ENCODE measurements at regions not wholly inside any gene's neighbourhood (a gene's known extent, or its start where the extent isn't known, plus 50 kb on each side); places are given as distances from the start of the nearest gene placed in this dataset.

DNA sequence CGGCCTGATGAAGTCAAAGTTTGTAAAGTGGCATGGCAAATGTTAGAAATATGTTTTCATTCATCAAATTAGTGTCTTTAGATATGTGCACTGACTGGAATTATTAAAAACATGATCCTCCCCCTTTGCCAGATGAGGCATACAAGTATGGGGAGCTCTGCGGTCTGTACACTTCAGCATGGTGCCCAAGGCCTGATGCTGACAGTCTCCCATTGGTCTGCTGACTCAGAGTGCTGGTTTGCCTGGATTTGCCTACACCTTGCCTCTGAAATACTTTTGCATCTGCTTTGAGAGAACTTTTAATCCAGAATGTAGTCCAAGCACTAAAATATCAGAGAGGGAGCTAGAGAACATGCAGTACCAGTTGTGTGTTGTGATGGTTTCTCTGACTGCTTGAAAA is 354.3 kb upstream of the ACTBL2 start:
- Histone ChIP-seq H3K36me3 (ENCODE audit: control insufficient read depth, insufficient read depth, low read length) (no peaks in the 10 kb centered on the region), H3K4me1 (ENCODE audit: control insufficient read depth, insufficient read depth, low read length) (peaks cover 7% of the 10 kb centered on the region), H3K27ac (ENCODE audit: low read depth, low read length) (no peak overlapping the region), H3K4me3 (ENCODE audit: low read length) (no peak overlapping the region), H3K9ac (ENCODE audit: low read length) (no peak overlapping the region), H3K27me3 (ENCODE audit: control insufficient read depth, insufficient read depth, low read length) (no peaks in the 10 kb centered on the region)

DNA sequence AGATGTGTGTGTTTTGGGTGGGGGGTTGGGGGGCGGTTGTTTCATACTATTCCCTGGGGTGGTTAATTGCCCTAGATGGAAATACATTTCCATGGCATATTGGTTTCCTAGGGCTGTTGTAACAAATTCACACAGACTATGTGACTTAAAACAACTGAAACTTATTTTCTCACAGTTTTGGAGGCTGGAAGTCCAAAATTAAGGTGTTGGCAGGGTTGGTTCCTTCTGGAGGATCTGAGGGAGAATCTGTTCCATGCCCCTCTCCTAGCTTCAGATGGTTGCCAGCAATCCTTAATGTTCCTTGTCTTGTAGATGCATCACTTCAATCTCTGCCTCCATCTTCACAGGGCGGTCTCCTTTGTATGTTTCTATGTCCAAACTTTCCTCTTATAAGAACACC is 353.7 kb upstream of the ACTBL2 start:
- Histone ChIP-seq H3K4me1 (ENCODE audit: control insufficient read depth, insufficient read depth, low read length) (peaks cover 1% of the 10 kb centered on the region), H3K27me3 (ENCODE audit: control insufficient read depth, insufficient read depth, low read length) (no peaks in the 10 kb centered on the region), H3K9ac (ENCODE audit: low read length) (no peak overlapping the region), H3K4me3 (ENCODE audit: low read length) (no peak overlapping the region), H3K36me3 (ENCODE audit: control insufficient read depth, insufficient read depth, low read length) (no peaks in the 10 kb centered on the region), H3K27ac (ENCODE audit: low read depth, low read length) (no peak overlapping the region)

DNA sequence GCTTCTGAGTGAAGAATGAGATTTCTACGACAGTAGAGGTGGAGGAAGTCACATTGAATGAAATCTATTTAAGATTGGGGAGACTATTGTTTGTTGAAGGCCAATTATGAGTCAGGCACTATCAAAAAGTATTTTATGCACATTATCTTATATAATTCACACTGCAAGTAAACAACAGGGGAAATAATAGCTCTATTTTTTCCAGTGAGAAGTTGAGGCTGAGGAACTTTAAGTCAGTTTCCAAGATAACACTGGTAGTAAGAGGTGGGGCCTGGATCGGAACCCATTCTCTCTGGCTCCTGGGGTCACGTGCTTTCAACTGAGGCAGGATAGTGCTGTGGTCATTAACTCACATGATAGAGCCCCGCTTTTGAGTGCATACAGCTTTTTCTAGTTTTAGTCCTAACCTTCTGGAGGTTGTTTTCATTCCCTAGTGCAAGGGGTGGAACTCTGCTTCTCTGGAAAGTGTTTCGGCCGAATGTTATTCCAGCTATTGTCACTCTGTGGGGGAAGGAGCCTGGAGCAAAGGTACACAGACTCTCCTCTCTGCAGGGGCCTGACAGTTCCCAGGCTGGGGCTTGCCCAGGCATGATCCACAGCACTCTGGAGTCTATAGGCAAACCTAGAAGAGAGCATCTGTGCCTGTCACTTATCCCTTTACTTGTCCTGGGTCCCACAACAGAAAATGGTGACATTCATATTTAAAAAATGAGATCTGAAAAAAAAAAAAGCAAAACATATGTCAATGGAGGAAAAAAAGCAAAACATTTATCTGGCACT is 352.4 kb upstream of the ACTBL2 start:
- Histone ChIP-seq H3K4me3 (ENCODE audit: low read length) (no peak overlapping the region), H3K27ac (ENCODE audit: low read depth, low read length) (no peak overlapping the region), H3K9ac (ENCODE audit: low read length) (no peak overlapping the region), H3K36me3 (ENCODE audit: control insufficient read depth, insufficient read depth, low read length) (no peaks in the 10 kb centered on the region), H3K4me1 (ENCODE audit: control insufficient read depth, insufficient read depth, low read length) (no peaks in the 10 kb centered on the region), H3K27me3 (ENCODE audit: control insufficient read depth, insufficient read depth, low read length) (no peaks in the 10 kb centered on the region)

DNA sequence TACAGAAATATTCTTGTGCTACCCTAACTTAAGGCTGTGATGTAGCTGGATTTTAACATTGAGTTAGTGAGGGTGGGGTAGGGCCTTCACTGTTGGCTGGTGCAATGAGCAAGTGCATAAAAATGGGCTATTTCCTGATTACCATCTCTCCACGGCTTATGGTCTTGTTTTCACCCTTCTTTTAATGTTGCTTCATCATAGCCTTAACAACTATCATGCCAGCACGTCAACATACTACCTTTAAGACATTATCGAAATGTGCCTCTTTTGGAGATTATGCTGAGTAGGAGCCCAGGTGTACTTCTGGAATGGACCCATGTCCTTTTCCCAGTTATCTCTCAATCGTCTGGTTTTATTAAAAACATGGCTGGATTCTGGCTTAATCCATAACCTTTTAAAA is 350.9 kb upstream of the ACTBL2 start:
- Histone ChIP-seq H3K4me3 (ENCODE audit: low read length) (no peak overlapping the region), H3K27ac (ENCODE audit: low read depth, low read length) (no peak overlapping the region), H3K27me3 (ENCODE audit: control insufficient read depth, insufficient read depth, low read length) (no peaks in the 10 kb centered on the region), H3K36me3 (ENCODE audit: control insufficient read depth, insufficient read depth, low read length) (no peaks in the 10 kb centered on the region), H3K4me1 (ENCODE audit: control insufficient read depth, insufficient read depth, low read length) (no peaks in the 10 kb centered on the region), H3K9ac (ENCODE audit: low read length) (no peak overlapping the region)

DNA sequence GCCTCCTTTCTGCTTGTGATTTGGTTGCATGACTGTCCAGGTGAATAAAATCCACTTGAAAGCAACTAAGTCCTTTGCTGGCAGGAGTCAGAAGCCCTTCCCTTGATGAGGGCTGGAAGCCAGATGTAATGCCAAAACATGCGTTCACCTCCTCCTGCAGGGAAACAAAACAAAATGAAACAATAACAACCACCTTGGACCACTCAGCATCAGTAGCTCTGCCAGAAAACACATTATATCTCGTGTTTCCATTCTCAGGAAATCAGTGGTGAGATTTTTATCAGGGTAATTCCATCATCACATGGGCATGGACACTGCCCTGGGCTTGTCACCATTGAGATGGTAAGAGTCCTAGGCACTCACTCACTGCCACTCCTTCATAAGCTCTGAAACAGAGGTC is 350.3 kb upstream of the ACTBL2 start:
- no peak overlapping the region for H3K4me3 ChIP-seq (ENCODE audit: low read length)
- no peak overlapping the region for H3K27ac ChIP-seq (ENCODE audit: low read depth, low read length)
- no peaks in the 10 kb centered on the region for H3K4me1 ChIP-seq (ENCODE audit: control insufficient read depth, insufficient read depth, low read length)
- no peak overlapping the region for H3K9ac ChIP-seq (ENCODE audit: low read length)
- H3K36me3 ChIP-seq (ENCODE audit: control insufficient read depth, insufficient read depth, low read length), result no peaks in the 10 kb centered on the region
- H3K27me3 ChIP-seq (ENCODE audit: control insufficient read depth, insufficient read depth, low read length), result no peaks in the 10 kb centered on the region

DNA sequence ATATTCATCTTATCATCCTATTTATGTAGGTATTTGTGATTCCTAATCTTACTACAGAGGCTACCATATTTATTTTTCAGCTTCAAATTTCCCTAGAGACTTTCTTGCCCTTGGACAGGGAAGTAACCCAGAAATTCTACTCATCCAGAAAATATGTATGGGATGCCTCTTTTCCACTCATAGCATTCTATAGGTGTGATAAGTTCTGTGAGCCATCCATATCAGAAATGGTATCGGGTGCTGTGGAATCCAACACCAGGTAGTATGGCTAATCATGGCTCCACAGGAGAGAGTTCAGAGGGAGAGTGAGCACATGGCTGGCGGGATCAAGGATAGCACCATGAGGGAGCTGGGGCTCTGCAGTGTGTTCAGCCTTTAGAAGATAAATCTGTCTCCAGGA is 349.3 kb upstream of the ACTBL2 start:
- H3K4me1 ChIP-seq (ENCODE audit: control insufficient read depth, insufficient read depth, low read length), result no peaks in the 10 kb centered on the region
- no peak overlapping the region for H3K9ac ChIP-seq (ENCODE audit: low read length)
- H3K27me3 ChIP-seq (ENCODE audit: control insufficient read depth, insufficient read depth, low read length), result no peaks in the 10 kb centered on the region
- no peak overlapping the region for H3K27ac ChIP-seq (ENCODE audit: low read depth, low read length)
- H3K4me3 ChIP-seq (ENCODE audit: low read length), result no peak overlapping the region
- no peaks in the 10 kb centered on the region for H3K36me3 ChIP-seq (ENCODE audit: control insufficient read depth, insufficient read depth, low read length)

DNA sequence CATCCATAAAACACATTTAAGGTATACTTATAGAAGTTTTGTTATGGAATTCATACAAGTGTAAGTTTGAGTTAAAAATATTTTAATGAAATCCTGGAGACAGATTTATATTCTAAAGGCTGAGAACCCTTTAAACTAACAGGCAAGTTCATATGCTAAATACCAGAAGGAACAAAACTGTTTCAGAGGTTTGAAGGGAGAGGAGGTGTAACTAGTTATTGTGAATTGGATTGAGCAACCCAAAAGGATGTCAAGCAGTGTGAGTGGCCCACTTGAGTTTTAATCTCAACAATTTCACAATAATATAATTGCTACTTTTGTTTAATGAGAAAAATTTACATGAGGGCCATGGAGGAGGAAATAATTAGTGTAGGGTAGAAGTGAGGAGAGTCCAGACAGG is 348.5 kb upstream of the ACTBL2 start:
- Histone ChIP-seq H3K9ac (ENCODE audit: low read length) (no peak overlapping the region), H3K4me3 (ENCODE audit: low read length) (no peak overlapping the region), H3K4me1 (ENCODE audit: control insufficient read depth, insufficient read depth, low read length) (no peaks in the 10 kb centered on the region), H3K36me3 (ENCODE audit: control insufficient read depth, insufficient read depth, low read length) (no peaks in the 10 kb centered on the region), H3K27ac (ENCODE audit: low read depth, low read length) (no peak overlapping the region), H3K27me3 (ENCODE audit: control insufficient read depth, insufficient read depth, low read length) (no peaks in the 10 kb centered on the region)

DNA sequence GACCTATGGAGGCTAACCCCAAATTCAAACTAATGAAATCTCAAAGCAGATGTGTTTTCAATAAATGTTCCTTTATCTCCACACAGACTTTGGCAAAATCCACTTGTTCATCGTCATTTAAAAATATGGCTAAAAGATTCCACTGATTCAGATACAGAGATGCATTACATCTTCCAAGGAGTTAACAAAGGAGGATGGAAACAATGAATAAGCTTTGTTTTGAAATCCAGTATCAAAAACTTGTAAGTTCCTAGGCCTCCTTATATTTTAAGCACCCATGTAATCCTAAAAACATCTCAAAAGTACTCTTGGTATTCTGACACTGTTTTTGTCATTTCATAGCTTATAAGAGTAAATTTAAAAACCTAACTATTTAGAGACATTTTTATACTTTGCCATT is 345.6 kb upstream of the ACTBL2 start:
- Histone ChIP-seq H3K27me3 (ENCODE audit: control insufficient read depth, insufficient read depth, low read length) (no peaks in the 10 kb centered on the region), H3K9ac (ENCODE audit: low read length) (no peak overlapping the region), H3K27ac (ENCODE audit: low read depth, low read length) (no peak overlapping the region), H3K4me1 (ENCODE audit: control insufficient read depth, insufficient read depth, low read length) (no peaks in the 10 kb centered on the region), H3K4me3 (ENCODE audit: low read length) (no peak overlapping the region), H3K36me3 (ENCODE audit: control insufficient read depth, insufficient read depth, low read length) (no peaks in the 10 kb centered on the region)

DNA sequence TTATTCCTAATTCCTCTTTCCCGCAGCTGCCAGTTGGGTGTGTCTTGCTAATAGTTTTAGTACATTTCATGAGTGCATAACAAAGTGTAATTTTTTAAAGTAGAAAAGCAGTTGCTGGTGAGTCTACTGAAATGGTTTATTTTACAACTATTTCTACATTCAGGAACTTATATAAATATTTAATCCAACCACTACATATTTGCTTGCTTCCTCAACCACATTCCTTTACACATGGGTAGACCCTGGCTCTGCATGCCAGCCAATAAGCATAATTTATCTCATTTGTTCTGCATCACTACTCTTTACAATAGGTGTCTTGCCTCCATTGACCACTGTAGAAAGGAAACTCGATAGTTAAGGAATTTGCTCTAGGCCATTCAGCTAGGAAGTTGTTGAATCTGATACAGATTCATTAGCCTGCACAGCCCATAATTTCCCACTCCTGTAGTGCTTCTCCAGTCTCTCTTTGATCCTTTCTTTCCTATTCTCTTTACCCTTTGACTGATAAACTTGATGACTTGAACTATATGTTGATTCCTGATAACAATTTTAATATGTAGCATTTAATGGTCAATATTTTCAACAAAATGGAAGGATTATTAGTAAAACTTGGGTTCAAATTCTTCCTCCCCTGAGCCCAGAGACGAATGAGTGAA is 342.5 kb upstream of the ACTBL2 start:
- Histone ChIP-seq H3K27ac (ENCODE audit: low read depth, low read length) (no peak overlapping the region), H3K4me3 (ENCODE audit: low read length) (no peak overlapping the region), H3K4me1 (ENCODE audit: control insufficient read depth, insufficient read depth, low read length) (no peaks in the 10 kb centered on the region), H3K27me3 (ENCODE audit: control insufficient read depth, insufficient read depth, low read length) (no peaks in the 10 kb centered on the region), H3K36me3 (ENCODE audit: control insufficient read depth, insufficient read depth, low read length) (no peaks in the 10 kb centered on the region), H3K9ac (ENCODE audit: low read length) (no peak overlapping the region)

DNA sequence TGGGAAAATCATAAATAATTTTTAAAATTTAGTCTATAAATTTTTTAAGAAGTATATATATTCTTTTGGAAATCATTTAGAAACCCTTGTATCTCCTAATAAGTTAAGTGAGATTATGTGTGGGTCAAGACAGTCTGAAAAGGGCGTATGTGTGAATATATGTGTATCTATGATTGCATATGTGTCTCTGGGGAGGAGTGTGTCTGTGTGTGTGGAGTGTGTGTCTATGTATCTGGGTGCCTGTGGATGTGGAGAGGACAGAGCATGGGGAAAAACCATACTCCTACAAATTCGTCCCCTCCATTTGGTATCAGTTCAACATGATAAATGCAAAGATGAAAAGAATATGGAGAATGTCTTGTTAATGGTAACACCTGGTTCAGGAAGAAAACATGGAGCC is 342.0 kb upstream of the ACTBL2 start:
- H3K36me3 ChIP-seq (ENCODE audit: control insufficient read depth, insufficient read depth, low read length), result no peaks in the 10 kb centered on the region
- no peaks in the 10 kb centered on the region for H3K4me1 ChIP-seq (ENCODE audit: control insufficient read depth, insufficient read depth, low read length)
- no peak overlapping the region for H3K4me3 ChIP-seq (ENCODE audit: low read length)
- H3K9ac ChIP-seq (ENCODE audit: low read length), result no peak overlapping the region
- H3K27me3 ChIP-seq (ENCODE audit: control insufficient read depth, insufficient read depth, low read length), result no peaks in the 10 kb centered on the region
- no peak overlapping the region for H3K27ac ChIP-seq (ENCODE audit: low read depth, low read length)

DNA sequence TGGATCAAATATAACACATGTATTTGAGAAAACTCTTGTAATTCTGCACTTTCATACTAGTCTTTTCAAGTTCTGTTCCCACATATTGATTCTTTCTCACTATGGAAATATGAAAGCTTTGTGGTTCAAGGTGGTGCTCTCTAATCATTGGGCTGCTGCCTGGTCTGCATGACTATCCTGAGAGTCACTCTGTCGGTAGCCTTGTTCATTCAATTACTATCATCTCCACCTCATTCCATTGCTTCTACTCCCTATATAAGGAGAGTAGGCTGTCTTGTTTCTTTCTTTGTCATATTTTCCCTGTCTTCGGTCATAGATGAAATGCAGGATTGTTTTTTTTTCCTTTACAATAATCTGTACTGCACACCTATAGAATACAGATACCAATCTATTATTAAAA is 341.4 kb upstream of the ACTBL2 start:
- Histone ChIP-seq H3K27me3 (ENCODE audit: control insufficient read depth, insufficient read depth, low read length) (no peaks in the 10 kb centered on the region), H3K36me3 (ENCODE audit: control insufficient read depth, insufficient read depth, low read length) (no peaks in the 10 kb centered on the region), H3K27ac (ENCODE audit: low read depth, low read length) (no peak overlapping the region), H3K4me1 (ENCODE audit: control insufficient read depth, insufficient read depth, low read length) (no peaks in the 10 kb centered on the region), H3K4me3 (ENCODE audit: low read length) (no peak overlapping the region), H3K9ac (ENCODE audit: low read length) (no peak overlapping the region)

DNA sequence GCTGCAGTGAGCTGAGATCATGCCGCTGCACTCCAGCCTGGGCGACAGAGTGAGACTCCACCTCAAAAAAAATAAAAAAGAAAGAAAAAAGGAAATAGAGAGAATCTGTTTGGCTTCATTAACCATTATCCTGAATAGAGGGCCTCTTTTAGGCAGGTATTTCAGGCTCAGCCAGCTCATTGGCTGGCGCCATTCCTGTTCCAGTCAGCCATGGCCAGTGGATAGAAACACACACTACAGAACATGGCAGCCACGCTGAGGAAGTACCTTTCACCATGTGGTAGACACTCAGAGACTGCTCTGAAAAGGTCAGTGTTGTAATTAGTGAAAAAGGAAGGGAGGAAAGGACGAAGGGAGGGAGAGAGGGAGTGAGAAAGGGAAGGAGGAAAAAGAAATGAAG is 340.0 kb upstream of the ACTBL2 start:
- Histone ChIP-seq H3K27ac (ENCODE audit: low read depth, low read length) (no peak overlapping the region), H3K9ac (ENCODE audit: low read length) (no peak overlapping the region), H3K27me3 (ENCODE audit: control insufficient read depth, insufficient read depth, low read length) (no peaks in the 10 kb centered on the region), H3K4me1 (ENCODE audit: control insufficient read depth, insufficient read depth, low read length) (no peaks in the 10 kb centered on the region), H3K4me3 (ENCODE audit: low read length) (no peak overlapping the region), H3K36me3 (ENCODE audit: control insufficient read depth, insufficient read depth, low read length) (no peaks in the 10 kb centered on the region)

DNA sequence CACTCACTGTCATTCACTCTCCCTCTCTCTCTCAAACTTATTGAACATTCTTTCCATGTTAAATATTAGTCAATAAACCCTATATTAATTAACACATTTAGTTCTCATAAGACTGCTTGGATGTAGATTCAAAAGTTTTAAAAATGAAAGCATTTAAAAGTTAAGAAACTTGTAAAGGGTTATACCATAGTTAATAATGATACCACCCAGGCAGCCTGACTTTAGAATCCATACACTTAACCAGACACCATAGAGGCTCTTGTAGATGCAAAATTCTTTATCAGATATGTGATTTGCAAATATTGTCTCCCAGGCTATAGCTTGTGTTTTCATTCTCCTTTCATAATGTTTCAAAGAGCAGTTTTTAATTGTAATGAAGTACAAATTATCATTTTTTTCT is 335.8 kb upstream of the ACTBL2 start:
- no peaks in the 10 kb centered on the region for H3K36me3 ChIP-seq (ENCODE audit: control insufficient read depth, insufficient read depth, low read length)
- H3K4me3 ChIP-seq (ENCODE audit: low read length), result no peak overlapping the region
- no peaks in the 10 kb centered on the region for H3K4me1 ChIP-seq (ENCODE audit: control insufficient read depth, insufficient read depth, low read length)
- H3K9ac ChIP-seq (ENCODE audit: low read length), result no peak overlapping the region
- H3K27me3 ChIP-seq (ENCODE audit: control insufficient read depth, insufficient read depth, low read length), result no peaks in the 10 kb centered on the region
- H3K27ac ChIP-seq (ENCODE audit: low read depth, low read length), result no peak overlapping the region
